ENCODE measurements at regions not wholly inside any gene's neighbourhood (a gene's known extent, or its start where the extent isn't known, plus 50 kb on each side); places are given as distances from the start of the nearest gene placed in this dataset.

- TF ChIP-seq, protein P1, sequence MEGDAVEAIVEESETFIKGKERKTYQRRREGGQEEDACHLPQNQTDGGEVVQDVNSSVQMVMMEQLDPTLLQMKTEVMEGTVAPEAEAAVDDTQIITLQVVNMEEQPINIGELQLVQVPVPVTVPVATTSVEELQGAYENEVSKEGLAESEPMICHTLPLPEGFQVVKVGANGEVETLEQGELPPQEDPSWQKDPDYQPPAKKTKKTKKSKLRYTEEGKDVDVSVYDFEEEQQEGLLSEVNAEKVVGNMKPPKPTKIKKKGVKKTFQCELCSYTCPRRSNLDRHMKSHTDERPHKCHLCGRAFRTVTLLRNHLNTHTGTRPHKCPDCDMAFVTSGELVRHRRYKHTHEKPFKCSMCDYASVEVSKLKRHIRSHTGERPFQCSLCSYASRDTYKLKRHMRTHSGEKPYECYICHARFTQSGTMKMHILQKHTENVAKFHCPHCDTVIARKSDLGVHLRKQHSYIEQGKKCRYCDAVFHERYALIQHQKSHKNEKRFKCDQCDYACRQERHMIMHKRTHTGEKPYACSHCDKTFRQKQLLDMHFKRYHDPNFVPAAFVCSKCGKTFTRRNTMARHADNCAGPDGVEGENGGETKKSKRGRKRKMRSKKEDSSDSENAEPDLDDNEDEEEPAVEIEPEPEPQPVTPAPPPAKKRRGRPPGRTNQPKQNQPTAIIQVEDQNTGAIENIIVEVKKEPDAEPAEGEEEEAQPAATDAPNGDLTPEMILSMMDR (conservative IDR thresholded peaks at IDR 0.05 in 1 of 2, IDR thresholded peaks at IDR 0.05 in 1 of 2; ENCODE audit: extremely low read depth in 1 of 2, insufficient read depth in 1 of 2, low read depth in 1 of 2, low read length in 2 of 2): no peak
- no peak for TF ChIP-seq EZH2 (IDR thresholded peaks at IDR 0.05; ENCODE audit: borderline replicate concordance, low read length)
Measured at GRCh38 chr6:21531393-21531792, 62.2 kb upstream of the SOX4 start.
